Nephron (organoid): ENCODE measurements at regions not wholly inside any gene's neighbourhood (a gene's known extent, or its start where the extent isn't known, plus 50 kb on each side); places are given as distances from the start of the nearest gene placed in this dataset.

Source experiments
- H3K27ac Mint-ChIP-seq, 3 experiments: 2 replicates each; pipeline ENCODE4 v1.8.0; 2020; ENCODE audit warnings: mixed read lengths in 3 of 3, mild to moderate bottlenecking in 2 of 3, moderate library complexity in 1 of 3
- H3K27me3 Mint-ChIP-seq: 2 replicates; pipeline ENCODE4 v1.8.0; 2021; ENCODE audit warnings: low read depth, mild to moderate bottlenecking, moderate library complexity, mixed read lengths
- H3K36me3 Mint-ChIP-seq: 2 replicates; pipeline ENCODE4 v1.8.0; 2020; ENCODE audit warnings: low read depth, mixed read lengths
- H3K4me1 Mint-ChIP-seq: 2 replicates; pipeline ENCODE4 v1.8.0; 2020; ENCODE audit warnings: mixed read lengths
- H3K4me3 Mint-ChIP-seq, 3 experiments: 2 replicates each; pipeline ENCODE4 v1.8.0; 2020; ENCODE audit warnings: mild to moderate bottlenecking in 3 of 3, mixed read lengths in 3 of 3, moderate library complexity in 2 of 3
- H3K9me3 Mint-ChIP-seq: 2 replicates; pipeline ENCODE4 v1.8.0; 2020; ENCODE audit warnings: mixed read lengths
- TF ChIP-seq, protein P1 (sequence below), 3 experiments: fragments of 200-600 bp; sonication (generic); IDR thresholded peaks; one replicate each; pipeline ENCODE4 v1.5.0; 2021; ENCODE audit warnings: antibody characterized with exemption in 3 of 3; ENCODE audit not compliant: unreplicated experiment in 3 of 3

DNA sequence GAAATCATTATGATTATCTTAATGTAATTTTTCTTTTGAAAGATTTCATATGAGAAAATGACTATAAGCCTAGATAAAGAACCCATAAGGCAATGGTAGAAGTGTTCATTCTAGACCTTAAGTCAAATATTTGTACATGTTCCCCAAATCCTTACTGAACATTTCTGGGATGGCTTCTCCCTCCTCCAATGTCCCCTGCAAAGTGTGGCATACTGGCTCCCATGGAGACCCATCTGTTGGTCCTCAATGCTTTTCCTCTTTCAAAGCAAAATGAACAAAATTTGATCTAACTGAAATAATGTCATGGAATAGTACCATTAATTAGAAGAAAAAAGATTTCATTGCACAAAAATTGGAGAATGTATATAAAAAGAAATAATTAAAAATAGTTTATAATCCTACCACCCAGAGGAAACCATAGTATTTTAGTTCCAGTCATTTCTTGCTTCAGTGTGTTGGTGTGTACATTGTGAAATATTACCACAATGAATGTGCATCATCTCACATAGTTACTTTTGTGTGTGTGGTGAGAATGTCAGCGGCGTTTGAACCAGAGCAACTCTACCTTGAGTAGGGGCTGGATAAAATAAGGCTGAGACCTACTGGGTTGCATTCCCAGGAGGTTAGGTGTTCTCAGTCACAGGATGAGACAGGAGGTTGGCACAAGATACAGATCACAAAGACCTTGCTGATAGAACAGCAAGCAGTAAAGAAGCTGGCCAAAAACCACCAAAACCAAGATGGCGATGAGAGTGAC, 181.3 kb downstream of the UXS1 start:
- Mint-ChIP-seq H3K27me3 (no peaks in the 10 kb centered on the region), H3K36me3 (peaks cover 12% of the 10 kb centered on the region), H3K27ac (no peak overlapping the region), H3K9me3 (peaks cover 10% of the 10 kb centered on the region), H3K4me1 (peaks cover 14% of the 10 kb centered on the region), H3K4me3 (no peak overlapping the region)
- TF ChIP-seq, protein P1, sequence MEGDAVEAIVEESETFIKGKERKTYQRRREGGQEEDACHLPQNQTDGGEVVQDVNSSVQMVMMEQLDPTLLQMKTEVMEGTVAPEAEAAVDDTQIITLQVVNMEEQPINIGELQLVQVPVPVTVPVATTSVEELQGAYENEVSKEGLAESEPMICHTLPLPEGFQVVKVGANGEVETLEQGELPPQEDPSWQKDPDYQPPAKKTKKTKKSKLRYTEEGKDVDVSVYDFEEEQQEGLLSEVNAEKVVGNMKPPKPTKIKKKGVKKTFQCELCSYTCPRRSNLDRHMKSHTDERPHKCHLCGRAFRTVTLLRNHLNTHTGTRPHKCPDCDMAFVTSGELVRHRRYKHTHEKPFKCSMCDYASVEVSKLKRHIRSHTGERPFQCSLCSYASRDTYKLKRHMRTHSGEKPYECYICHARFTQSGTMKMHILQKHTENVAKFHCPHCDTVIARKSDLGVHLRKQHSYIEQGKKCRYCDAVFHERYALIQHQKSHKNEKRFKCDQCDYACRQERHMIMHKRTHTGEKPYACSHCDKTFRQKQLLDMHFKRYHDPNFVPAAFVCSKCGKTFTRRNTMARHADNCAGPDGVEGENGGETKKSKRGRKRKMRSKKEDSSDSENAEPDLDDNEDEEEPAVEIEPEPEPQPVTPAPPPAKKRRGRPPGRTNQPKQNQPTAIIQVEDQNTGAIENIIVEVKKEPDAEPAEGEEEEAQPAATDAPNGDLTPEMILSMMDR (IDR thresholded peaks at IDR 0.05; ENCODE audit: unreplicated experiment in 3 of 3), result no peak

DNA sequence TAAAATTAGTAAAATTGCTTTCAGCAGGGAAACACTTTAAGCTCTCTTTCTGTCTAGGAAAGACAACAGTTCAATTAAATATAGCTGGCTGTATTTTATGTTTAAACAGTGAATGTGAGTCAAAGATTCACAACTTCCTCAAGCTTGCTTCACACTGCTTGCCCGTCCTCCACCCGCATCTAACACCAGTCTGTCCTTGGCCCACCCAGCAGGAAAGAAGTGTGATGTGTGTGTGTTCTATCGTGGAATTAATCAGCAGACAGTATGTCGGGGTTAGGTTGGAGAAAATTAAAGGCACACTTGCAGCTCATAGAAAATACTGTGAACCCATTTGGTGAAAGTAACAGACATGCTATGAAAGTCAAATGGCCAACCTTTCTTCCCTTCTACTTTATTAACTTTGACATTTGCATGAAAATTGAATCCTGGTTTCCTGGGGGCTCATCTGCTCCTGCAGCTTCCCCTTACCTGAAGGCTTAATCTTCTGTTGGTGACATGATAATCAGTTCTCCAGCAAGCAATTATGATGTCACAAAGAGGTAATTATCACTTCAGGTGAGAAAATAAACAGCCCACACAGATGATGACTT, 182.0 kb downstream of the UXS1 start:
- peaks cover 15% of the 10 kb centered on the region for H3K36me3 Mint-ChIP-seq
- peaks cover 14% of the 10 kb centered on the region for H3K9me3 Mint-ChIP-seq
- H3K27me3 Mint-ChIP-seq, result no peaks in the 10 kb centered on the region
- TF ChIP-seq, protein P1 (IDR thresholded peaks at IDR 0.05; ENCODE audit: unreplicated experiment in 3 of 3), result no peak
- no peak overlapping the region for H3K4me3 Mint-ChIP-seq
- peaks cover 14% of the 10 kb centered on the region for H3K4me1 Mint-ChIP-seq
- H3K27ac Mint-ChIP-seq, result no peak overlapping the region

DNA sequence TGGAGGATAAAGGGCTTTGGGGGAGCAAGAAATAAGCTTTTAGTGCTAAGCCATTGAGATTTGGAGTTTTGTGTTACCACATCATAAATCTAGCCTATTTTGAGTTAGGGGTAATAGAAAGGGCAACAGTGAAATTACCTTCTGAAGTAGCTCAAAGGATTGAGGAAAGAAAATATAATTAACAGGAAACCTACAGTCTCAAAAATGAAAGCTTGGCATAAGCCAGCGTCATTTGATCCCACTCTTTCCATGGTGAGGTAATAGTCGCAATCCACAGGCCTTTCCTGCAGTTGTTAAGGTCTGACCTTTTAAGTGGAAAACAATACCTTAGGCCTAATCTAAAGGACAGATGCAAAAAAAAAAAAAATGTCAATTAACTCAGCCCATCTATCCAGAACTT, 182.7 kb downstream of the UXS1 start:
- Mint-ChIP-seq H3K27ac (peak overlapping the region; percentile 29 to 68 (median 30)), H3K9me3 (peaks cover 21% of the 10 kb centered on the region), H3K4me1 (peaks cover 14% of the 10 kb centered on the region), H3K36me3 (peaks cover 21% of the 10 kb centered on the region), H3K4me3 (no peak overlapping the region), H3K27me3 (no peaks in the 10 kb centered on the region)
- TF ChIP-seq, protein P1 (IDR thresholded peaks at IDR 0.05; ENCODE audit: unreplicated experiment in 3 of 3), result no peak

DNA sequence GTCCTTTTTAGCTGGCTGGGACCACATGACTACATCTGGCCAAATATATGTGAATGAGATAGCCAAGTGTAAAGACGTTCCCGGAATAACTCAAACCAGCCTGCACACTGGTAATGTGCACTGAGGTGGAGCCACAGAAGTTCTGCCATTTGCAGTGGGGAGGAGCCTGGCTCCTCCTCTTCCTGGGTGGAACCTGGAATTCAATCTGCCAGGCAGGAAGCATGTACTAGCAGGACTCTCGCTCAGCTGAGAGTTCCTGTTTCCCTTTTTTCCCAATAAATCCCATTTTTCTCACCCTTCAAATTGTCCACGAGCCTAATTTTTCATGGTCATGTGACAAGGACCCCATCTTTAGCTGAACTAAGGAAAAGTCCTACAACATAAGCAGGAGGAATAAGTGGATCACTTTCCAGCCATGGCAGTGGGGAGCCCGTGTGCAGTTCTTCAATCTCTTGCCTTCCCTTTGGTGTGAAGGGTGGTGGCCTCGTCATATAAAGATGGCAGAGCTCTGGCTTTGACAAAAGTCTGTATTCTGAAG, 183.2 kb downstream of the UXS1 start:
- no peaks in the 10 kb centered on the region for H3K27me3 Mint-ChIP-seq
- peaks cover 26% of the 10 kb centered on the region for H3K9me3 Mint-ChIP-seq
- TF ChIP-seq, protein P1 (IDR thresholded peaks at IDR 0.05; ENCODE audit: unreplicated experiment in 3 of 3), result no peak
- H3K4me3 Mint-ChIP-seq, result peak overlapping the region in 1 of 3 experiments; percentile 14
- H3K4me1 Mint-ChIP-seq, result peaks cover 14% of the 10 kb centered on the region
- H3K36me3 Mint-ChIP-seq, result peaks cover 21% of the 10 kb centered on the region
- H3K27ac Mint-ChIP-seq, result peak overlapping the region; percentile 29 to 68 (median 30)

DNA sequence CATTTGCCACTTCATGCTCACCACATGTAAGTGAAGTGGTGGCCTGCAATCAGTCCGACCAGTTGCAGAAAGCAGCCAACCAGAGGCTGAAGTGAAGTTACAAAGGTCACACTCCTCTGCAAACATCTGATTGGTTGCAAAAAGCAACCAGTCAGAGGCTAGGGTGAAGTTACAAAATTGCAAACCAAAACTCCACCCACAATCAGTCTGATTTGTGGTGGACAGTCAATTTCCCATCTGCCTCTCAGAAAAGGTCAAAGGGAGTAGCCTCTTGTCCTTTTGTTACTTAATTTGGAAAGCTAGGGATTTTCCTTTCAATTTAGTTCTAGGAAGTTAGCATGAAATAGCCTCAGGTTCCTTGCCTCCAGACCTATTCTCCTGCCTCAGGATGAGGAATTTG, 185.0 kb downstream of the UXS1 start:
- H3K4me1 Mint-ChIP-seq, result peaks cover 14% of the 10 kb centered on the region
- H3K4me3 Mint-ChIP-seq, result no peak overlapping the region
- peaks cover 24% of the 10 kb centered on the region for H3K36me3 Mint-ChIP-seq
- no peaks in the 10 kb centered on the region for H3K27me3 Mint-ChIP-seq
- TF ChIP-seq, protein P1 (IDR thresholded peaks at IDR 0.05; ENCODE audit: unreplicated experiment in 3 of 3), result no peak
- peaks cover 41% of the 10 kb centered on the region for H3K9me3 Mint-ChIP-seq
- H3K27ac Mint-ChIP-seq, result no peak overlapping the region
